ENCODE measurements at regions not wholly inside any gene's neighbourhood (a gene's known extent, or its start where the extent isn't known, plus 50 kb on each side); places are given as distances from the start of the nearest gene placed in this dataset.

- intact Hi-C loops (cut with DNase I), result no loop called here
- TF ChIP-seq CTCF (IDR thresholded peaks at IDR 0.05) (peak in 3 of 12 donors; percentile 16 to 20 (median 19)), POLR2A (IDR thresholded peaks at IDR 0.05) (no peak)
- Histone ChIP-seq H3K27ac (no peak overlapping the region), H3K27me3 (no peaks in the 10 kb centered on the region), H3K9me3 (peaks cover 0 to 3% (median 0%) of the 10 kb centered on the region in 12 donors), H3K4me1 (no peaks in the 10 kb centered on the region), H3K4me3 (no peak overlapping the region), H3K36me3 (no peaks in the 10 kb centered on the region)
- ATAC-seq, result no peak
- DNase-seq, result no peak
- 56 to 65% (median 60%) methylated on average over 4 of the region's 4 CpGs for WGBS, 4 donors
Measured at GRCh38 chr4:133483600-133484246, 334.6 kb downstream of the PCDH10 start.

- 15 to 26% (median 20%) methylated on average over 1 of the region's 1 CpG for WGBS, 4 donors
- H3K36me3 ChIP-seq, result no peaks in the 10 kb centered on the region
- no peaks in the 10 kb centered on the region for H3K27me3 ChIP-seq
- DNase-seq (no peak), ATAC-seq (no peak)
- no peak overlapping the region for H3K4me3 ChIP-seq
- intact Hi-C loops (cut with DNase I), result no loop called here
- no peak overlapping the region for H3K27ac ChIP-seq
- H3K9me3 ChIP-seq, result peaks cover 0 to 3% (median 0%) of the 10 kb centered on the region in 12 donors
- TF ChIP-seq CTCF (IDR thresholded peaks at IDR 0.05) (no peak), POLR2A (IDR thresholded peaks at IDR 0.05) (no peak)
- H3K4me1 ChIP-seq, result no peaks in the 10 kb centered on the region
Measured at GRCh38 chr4:133476063-133476462, 327.0 kb downstream of the PCDH10 start.

- H3K27me3 ChIP-seq, result no peaks in the 10 kb centered on the region
- no peak for DNase-seq
- intact Hi-C loops (cut with DNase I), result no loop called here
- no peak overlapping the region for H3K27ac ChIP-seq
- H3K4me1 ChIP-seq, result no peaks in the 10 kb centered on the region
- no peak for ATAC-seq
- WGBS, 4 donors, result 56 to 66% (median 65%) methylated on average over 2 of the region's 2 CpGs
- TF ChIP-seq POLR2A (IDR thresholded peaks at IDR 0.05) (no peak), CTCF (IDR thresholded peaks at IDR 0.05) (no peak)
- no peak overlapping the region for H3K4me3 ChIP-seq
- H3K36me3 ChIP-seq, result no peaks in the 10 kb centered on the region
- peaks cover 0 to 3% (median 0%) of the 10 kb centered on the region in 12 donors for H3K9me3 ChIP-seq
Measured at GRCh38 chr4:133474501-133474900, 325.4 kb downstream of the PCDH10 start.

- no peaks in the 10 kb centered on the region for H3K4me1 ChIP-seq
- intact Hi-C loops (cut with DNase I), result no loop called here
- H3K27me3 ChIP-seq, result no peaks in the 10 kb centered on the region
- no peak for TF ChIP-seq POLR2A (IDR thresholded peaks at IDR 0.05)
- TF ChIP-seq CTCF (IDR thresholded peaks at IDR 0.05), result no peak
- 19 to 33% (median 30%) methylated on average over 1 of the region's 1 CpG for WGBS, 4 donors
- H3K4me3 ChIP-seq, result no peak overlapping the region
- no peaks in the 10 kb centered on the region for H3K36me3 ChIP-seq
- no peak for DNase-seq
- no peak overlapping the region for H3K27ac ChIP-seq
- H3K9me3 ChIP-seq, result no peaks in the 10 kb centered on the region
- ATAC-seq, result no peak
Measured at GRCh38 chr4:133472244-133472643, 323.1 kb downstream of the PCDH10 start.
